ENCODE measurements at regions not wholly inside any gene's neighbourhood (a gene's known extent, or its start where the extent isn't known, plus 50 kb on each side); places are given as distances from the start of the nearest gene placed in this dataset.

DNA sequence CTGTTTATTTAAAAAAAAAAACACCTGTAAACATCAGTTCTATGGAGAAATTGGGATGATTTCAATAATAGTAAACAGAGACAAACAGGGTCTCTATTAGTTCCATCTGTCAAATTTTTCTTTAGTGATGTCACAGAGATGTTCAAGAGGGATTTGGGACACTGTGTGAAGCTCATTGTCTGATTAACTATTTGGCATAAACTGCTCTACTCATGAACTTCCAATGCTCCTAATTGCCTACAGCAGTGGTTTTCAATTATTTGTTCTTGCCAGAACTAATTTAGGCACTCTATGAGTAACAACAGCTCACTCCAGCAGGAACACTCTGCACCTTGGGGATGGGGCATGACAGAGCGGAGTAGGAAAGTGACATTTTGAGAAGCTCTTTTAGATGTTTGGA lies 250.1 kb upstream of the PRKD1 start:
- TF ChIP-seq, protein P1, sequence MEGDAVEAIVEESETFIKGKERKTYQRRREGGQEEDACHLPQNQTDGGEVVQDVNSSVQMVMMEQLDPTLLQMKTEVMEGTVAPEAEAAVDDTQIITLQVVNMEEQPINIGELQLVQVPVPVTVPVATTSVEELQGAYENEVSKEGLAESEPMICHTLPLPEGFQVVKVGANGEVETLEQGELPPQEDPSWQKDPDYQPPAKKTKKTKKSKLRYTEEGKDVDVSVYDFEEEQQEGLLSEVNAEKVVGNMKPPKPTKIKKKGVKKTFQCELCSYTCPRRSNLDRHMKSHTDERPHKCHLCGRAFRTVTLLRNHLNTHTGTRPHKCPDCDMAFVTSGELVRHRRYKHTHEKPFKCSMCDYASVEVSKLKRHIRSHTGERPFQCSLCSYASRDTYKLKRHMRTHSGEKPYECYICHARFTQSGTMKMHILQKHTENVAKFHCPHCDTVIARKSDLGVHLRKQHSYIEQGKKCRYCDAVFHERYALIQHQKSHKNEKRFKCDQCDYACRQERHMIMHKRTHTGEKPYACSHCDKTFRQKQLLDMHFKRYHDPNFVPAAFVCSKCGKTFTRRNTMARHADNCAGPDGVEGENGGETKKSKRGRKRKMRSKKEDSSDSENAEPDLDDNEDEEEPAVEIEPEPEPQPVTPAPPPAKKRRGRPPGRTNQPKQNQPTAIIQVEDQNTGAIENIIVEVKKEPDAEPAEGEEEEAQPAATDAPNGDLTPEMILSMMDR (IDR thresholded peaks at IDR 0.05), result no peak
- no peak for TF ChIP-seq POLR2A (IDR thresholded peaks at IDR 0.05)
